Occipital lobe (tissue), 1 donor: ENCODE measurements at regions not wholly inside any gene's neighbourhood (a gene's known extent, or its start where the extent isn't known, plus 50 kb on each side); places are given as distances from the start of the nearest gene placed in this dataset.

Experiments used
- DNase-seq: peaks from one replicate; lab custom pipeline; 2025; lab: John Stamatoyannopoulos, UW

GRCh38 chr4:26069218-26069617 is 155.2 kb downstream of the SMIM20 start:
- no peak for DNase-seq

GRCh38 chr4:26071688-26072087 is 157.7 kb downstream of the SMIM20 start:
- DNase-seq, result no peak

GRCh38 chr4:26073886-26074560 is 160.0 kb downstream of the SMIM20 start:
- no peak for DNase-seq

GRCh38 chr4:26074712-26075430 is 160.9 kb downstream of the SMIM20 start:
- no peak for DNase-seq

GRCh38 chr4:26075583-26075982 is 161.6 kb downstream of the SMIM20 start:
- DNase-seq, result no peak

GRCh38 chr4:26076000-26076587 is 162.1 kb downstream of the SMIM20 start:
- DNase-seq, result no peak

- DNase-seq, result no peak
Measured at GRCh38 chr4:26076896-26077295, 162.9 kb downstream of the SMIM20 start.

GRCh38 chr4:26077756-26078155 is 163.7 kb downstream of the SMIM20 start:
- DNase-seq, result no peak

GRCh38 chr4:26080870-26081628 is 167.0 kb downstream of the SMIM20 start:
- no peak for DNase-seq

- no peak for DNase-seq
Measured at GRCh38 chr4:26081795-26082498, 167.9 kb downstream of the SMIM20 start.

- DNase-seq, result no peak
Measured at GRCh38 chr4:26082565-26082964, 168.5 kb downstream of the SMIM20 start.

- no peak for DNase-seq
Measured at GRCh38 chr4:26083987-26084386, 170.0 kb downstream of the SMIM20 start.

- DNase-seq, result no peak
Measured at GRCh38 chr4:26084414-26084813, 170.4 kb downstream of the SMIM20 start.

GRCh38 chr4:26085551-26085950 is 171.5 kb downstream of the SMIM20 start:
- no peak for DNase-seq

GRCh38 chr4:26086621-26087441 is 172.8 kb downstream of the SMIM20 start:
- no peak for DNase-seq

- DNase-seq, result no peak
Measured at GRCh38 chr4:26088433-26088928, 174.5 kb downstream of the SMIM20 start.

- DNase-seq, result no peak
Measured at GRCh38 chr4:26093551-26093950, 179.5 kb downstream of the SMIM20 start.

GRCh38 chr4:26094076-26094475 is 180.1 kb downstream of the SMIM20 start:
- DNase-seq, result no peak

- DNase-seq, result no peak
Measured at GRCh38 chr4:26094911-26095310, 180.9 kb downstream of the SMIM20 start.

GRCh38 chr4:26099967-26100366 is 185.9 kb downstream of the SMIM20 start:
- DNase-seq, result no peak
